ENCODE measurements at regions not wholly inside any gene's neighbourhood (a gene's known extent, or its start where the extent isn't known, plus 50 kb on each side); places are given as distances from the start of the nearest gene placed in this dataset.

GRCh38 chr16:86219655-86220445 lies 290.5 kb upstream of the FOXF1 start:
- TF ChIP-seq POLR2A (IDR thresholded peaks at IDR 0.05), result no peak
- no peak for TF ChIP-seq CTCF (IDR thresholded peaks at IDR 0.05)
